ENCODE measurements at regions not wholly inside any gene's neighbourhood (a gene's known extent, or its start where the extent isn't known, plus 50 kb on each side); places are given as distances from the start of the nearest gene placed in this dataset.

GRCh38 chr15:25247407-25248038 is 191.3 kb downstream of the UBE3A start:
- TF ChIP-seq, protein P1, sequence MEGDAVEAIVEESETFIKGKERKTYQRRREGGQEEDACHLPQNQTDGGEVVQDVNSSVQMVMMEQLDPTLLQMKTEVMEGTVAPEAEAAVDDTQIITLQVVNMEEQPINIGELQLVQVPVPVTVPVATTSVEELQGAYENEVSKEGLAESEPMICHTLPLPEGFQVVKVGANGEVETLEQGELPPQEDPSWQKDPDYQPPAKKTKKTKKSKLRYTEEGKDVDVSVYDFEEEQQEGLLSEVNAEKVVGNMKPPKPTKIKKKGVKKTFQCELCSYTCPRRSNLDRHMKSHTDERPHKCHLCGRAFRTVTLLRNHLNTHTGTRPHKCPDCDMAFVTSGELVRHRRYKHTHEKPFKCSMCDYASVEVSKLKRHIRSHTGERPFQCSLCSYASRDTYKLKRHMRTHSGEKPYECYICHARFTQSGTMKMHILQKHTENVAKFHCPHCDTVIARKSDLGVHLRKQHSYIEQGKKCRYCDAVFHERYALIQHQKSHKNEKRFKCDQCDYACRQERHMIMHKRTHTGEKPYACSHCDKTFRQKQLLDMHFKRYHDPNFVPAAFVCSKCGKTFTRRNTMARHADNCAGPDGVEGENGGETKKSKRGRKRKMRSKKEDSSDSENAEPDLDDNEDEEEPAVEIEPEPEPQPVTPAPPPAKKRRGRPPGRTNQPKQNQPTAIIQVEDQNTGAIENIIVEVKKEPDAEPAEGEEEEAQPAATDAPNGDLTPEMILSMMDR (IDR thresholded peaks at IDR 0.05; ENCODE audit: low read depth, low read length), result no peak
- TF ChIP-seq EZH2phosphoT487 (IDR thresholded peaks at IDR 0.05; ENCODE audit: low read depth), result no peak

Data from OCI-LY3 (cell line).